Sigmoid colon (tissue), 6 donors: ENCODE measurements at regions not wholly inside any gene's neighbourhood (a gene's known extent, or its start where the extent isn't known, plus 50 kb on each side); places are given as distances from the start of the nearest gene placed in this dataset.

Experiments
- DNase-seq: peaks from one replicate; pipeline ENCODE4 v3.0.0-alpha.2; 2019
- H3K27ac ChIP-seq, 4 donors: fragments of 200-600 bp; sonication (generic); one replicate each; pipeline ENCODE4 v1.5.1; 2016 to 2019; ENCODE audit warnings: mild to moderate bottlenecking in 1 of 4
- H3K27me3 ChIP-seq, 3 donors: fragments of 200-600 bp; sonication (generic); one replicate each; pipeline ENCODE4 v1.5.1; 2019; ENCODE audit warnings: mild to moderate bottlenecking in 1 of 3
- H3K36me3 ChIP-seq, 4 donors: fragments of 200-600 bp; sonication (generic); one replicate each; pipeline ENCODE4 v1.5.1; 2016 to 2019
- H3K4me1 ChIP-seq, 4 donors: fragments of 200-600 bp; sonication (generic); one replicate each; pipeline ENCODE4 v1.5.1; 2017 to 2019
- H3K4me3 ChIP-seq, 4 donors: fragments of 200-600 bp; sonication (generic); one replicate each; pipeline ENCODE4 v1.5.1; 2017 to 2019; ENCODE audit warnings: mild to moderate bottlenecking in 2 of 4, moderate library complexity in 1 of 4
- H3K9me3 ChIP-seq, 4 donors: fragments of 200-600 bp in 3 of 4; sonication (generic) in 3 of 4; one replicate each; pipeline versions ENCODE4 v1.5.1 to v1.6.1; 2013 to 2019
- EP300 ChIP-seq, 4 donors: sonication (generic); formaldehyde crosslinking; IDR thresholded peaks; one replicate each; pipeline ENCODE4 v1.6.1; 2017; ENCODE audit warnings: antibody characterized with exemption in 4 of 4
- POLR2A ChIP-seq, 2 donors: fragments of 450-650 bp; IDR thresholded peaks; one replicate each; pipeline ENCODE4 v1.6.1; 2016; ENCODE audit warnings: antibody characterized with exemption in 2 of 2, mild to moderate bottlenecking in 2 of 2, moderate library complexity in 2 of 2
- POLR2AphosphoS5 ChIP-seq, 4 donors: sonication (generic); formaldehyde crosslinking; IDR thresholded peaks; one replicate each; pipeline ENCODE4 v1.6.1; 2017; ENCODE audit warnings: antibody characterized with exemption in 4 of 4
- WGBS, 2 donors: extraction: QIAGEN DNeasy Blood & Tissue Kit; methylation state at CpG; one replicate each; pipeline ENCODE4 v1.1.7; 2013; 5-methylcytosine and 5-hydroxymethylcytosine counted together
- intact Hi-C: fragments of 100-400 bp; cut with DNase I; formaldehyde crosslinking; loops from one replicate; pipeline ENCODE4 v1.15.1; 2023
- TF ChIP-seq, protein P1 (sequence below), 4 experiments: fragments of 450-650 bp in 3 of 4; fragments of 200-600 bp in 1 of 4; IDR thresholded peaks; one replicate each; pipeline ENCODE4 v1.5.1; 2016 to 2019; ENCODE audit warnings: antibody characterized with exemption in 4 of 4, mild to moderate bottlenecking in 3 of 4, moderate library complexity in 2 of 4
- donor health status: healthy with polysubstance abuse.
- donor health status: healthy.

DNA sequence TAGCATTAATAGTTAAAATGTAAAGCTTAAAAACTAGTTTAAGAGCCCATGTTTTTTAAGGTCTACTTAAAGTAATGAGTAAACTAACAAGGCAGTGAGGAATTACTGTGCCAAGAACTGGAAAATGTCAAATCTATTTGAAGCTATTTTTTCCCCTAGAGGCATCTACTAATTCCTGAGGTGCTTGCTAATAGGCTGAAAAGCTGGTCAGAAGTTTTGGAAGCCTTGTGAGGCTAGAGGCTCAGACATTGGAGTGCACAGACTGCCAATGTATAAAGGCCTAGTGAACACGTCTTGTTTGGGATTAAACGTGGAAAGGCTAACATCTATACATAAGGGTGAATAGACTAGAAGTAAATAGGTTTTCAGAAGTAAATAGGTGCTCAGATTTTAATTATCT is 136.5 kb upstream of the C11orf87 start:
- Histone ChIP-seq H3K9me3 (no peaks in the 10 kb centered on the region), H3K4me3 (no peak overlapping the region), H3K36me3 (no peaks in the 10 kb centered on the region), H3K27ac (no peak overlapping the region), H3K27me3 (no peaks in the 10 kb centered on the region), H3K4me1 (no peaks in the 10 kb centered on the region)
- intact Hi-C loops, result no loop called here
- WGBS, 2 donors, result 59 to 76% methylated on average over 2 of the region's 2 CpGs
- DNase-seq, result no peak
- TF ChIP-seq EP300 (IDR thresholded peaks at IDR 0.05) (no peak), POLR2AphosphoS5 (IDR thresholded peaks at IDR 0.05) (no peak), POLR2A (IDR thresholded peaks at IDR 0.05) (no peak)
- TF ChIP-seq, protein P1, sequence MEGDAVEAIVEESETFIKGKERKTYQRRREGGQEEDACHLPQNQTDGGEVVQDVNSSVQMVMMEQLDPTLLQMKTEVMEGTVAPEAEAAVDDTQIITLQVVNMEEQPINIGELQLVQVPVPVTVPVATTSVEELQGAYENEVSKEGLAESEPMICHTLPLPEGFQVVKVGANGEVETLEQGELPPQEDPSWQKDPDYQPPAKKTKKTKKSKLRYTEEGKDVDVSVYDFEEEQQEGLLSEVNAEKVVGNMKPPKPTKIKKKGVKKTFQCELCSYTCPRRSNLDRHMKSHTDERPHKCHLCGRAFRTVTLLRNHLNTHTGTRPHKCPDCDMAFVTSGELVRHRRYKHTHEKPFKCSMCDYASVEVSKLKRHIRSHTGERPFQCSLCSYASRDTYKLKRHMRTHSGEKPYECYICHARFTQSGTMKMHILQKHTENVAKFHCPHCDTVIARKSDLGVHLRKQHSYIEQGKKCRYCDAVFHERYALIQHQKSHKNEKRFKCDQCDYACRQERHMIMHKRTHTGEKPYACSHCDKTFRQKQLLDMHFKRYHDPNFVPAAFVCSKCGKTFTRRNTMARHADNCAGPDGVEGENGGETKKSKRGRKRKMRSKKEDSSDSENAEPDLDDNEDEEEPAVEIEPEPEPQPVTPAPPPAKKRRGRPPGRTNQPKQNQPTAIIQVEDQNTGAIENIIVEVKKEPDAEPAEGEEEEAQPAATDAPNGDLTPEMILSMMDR (IDR thresholded peaks at IDR 0.05), result no peak

DNA sequence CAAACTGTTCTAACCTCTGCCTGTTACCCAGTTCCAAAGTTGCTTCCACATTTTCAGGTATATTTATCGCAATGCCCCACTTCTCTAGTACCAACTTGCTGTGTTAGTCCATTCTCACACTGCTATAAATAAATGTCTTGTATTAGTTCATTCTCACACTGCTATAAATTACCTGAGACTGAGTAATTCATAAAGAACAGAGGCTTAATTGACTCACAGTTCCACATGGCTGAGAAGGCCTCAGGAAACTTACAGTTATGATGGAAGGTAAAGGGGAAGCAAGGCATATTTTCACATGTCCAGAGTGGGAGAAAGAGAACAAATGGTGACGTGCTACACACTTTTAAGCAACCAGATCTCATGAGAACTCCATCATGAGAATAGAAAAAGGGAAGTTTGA is 130.4 kb upstream of the C11orf87 start:
- Histone ChIP-seq H3K4me1 (no peaks in the 10 kb centered on the region), H3K36me3 (no peaks in the 10 kb centered on the region), H3K4me3 (no peak overlapping the region), H3K27ac (no peak overlapping the region), H3K9me3 (peaks cover 0 to 3% (median 0%) of the 10 kb centered on the region in 4 donors), H3K27me3 (no peaks in the 10 kb centered on the region)
- 78 to 86% methylated on average over 2 of the region's 2 CpGs for WGBS, 2 donors
- no peak for DNase-seq
- no peak for TF ChIP-seq POLR2A (IDR thresholded peaks at IDR 0.05)
- TF ChIP-seq EP300 (IDR thresholded peaks at IDR 0.05), result no peak
- TF ChIP-seq, protein P1 (IDR thresholded peaks at IDR 0.05), result no peak
- TF ChIP-seq POLR2AphosphoS5 (IDR thresholded peaks at IDR 0.05), result no peak
- intact Hi-C loops, result no loop called here

DNA sequence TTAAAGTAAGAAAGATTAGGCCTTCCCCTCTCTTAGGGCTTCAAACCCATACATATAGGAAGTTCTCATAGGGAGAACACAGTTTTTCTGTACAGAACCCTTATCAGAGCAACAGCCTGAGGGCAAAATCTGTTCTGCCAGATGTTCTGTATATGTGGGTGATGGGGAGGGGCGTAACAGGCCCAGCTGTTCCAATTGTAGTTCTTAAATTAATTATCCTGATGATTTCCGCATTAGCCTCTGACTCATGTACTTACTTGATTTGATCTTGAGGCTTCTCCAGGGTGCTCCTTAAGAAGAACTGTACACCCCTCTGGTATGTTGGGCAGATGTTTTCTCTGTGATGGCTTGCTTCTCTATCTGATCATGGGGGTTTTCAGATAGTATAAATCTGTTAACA is 123.1 kb upstream of the C11orf87 start:
- 81 to 83% methylated on average over 2 of the region's 2 CpGs for WGBS, 2 donors
- intact Hi-C loops, result no loop called here
- H3K4me3 ChIP-seq, result no peak overlapping the region
- H3K27me3 ChIP-seq, result no peaks in the 10 kb centered on the region
- no peak for DNase-seq
- TF ChIP-seq, protein P1 (IDR thresholded peaks at IDR 0.05), result no peak
- TF ChIP-seq EP300 (IDR thresholded peaks at IDR 0.05), result no peak
- TF ChIP-seq POLR2AphosphoS5 (IDR thresholded peaks at IDR 0.05), result no peak
- no peak for TF ChIP-seq POLR2A (IDR thresholded peaks at IDR 0.05)
- no peaks in the 10 kb centered on the region for H3K4me1 ChIP-seq
- no peak overlapping the region for H3K27ac ChIP-seq
- no peaks in the 10 kb centered on the region for H3K9me3 ChIP-seq
- no peaks in the 10 kb centered on the region for H3K36me3 ChIP-seq

DNA sequence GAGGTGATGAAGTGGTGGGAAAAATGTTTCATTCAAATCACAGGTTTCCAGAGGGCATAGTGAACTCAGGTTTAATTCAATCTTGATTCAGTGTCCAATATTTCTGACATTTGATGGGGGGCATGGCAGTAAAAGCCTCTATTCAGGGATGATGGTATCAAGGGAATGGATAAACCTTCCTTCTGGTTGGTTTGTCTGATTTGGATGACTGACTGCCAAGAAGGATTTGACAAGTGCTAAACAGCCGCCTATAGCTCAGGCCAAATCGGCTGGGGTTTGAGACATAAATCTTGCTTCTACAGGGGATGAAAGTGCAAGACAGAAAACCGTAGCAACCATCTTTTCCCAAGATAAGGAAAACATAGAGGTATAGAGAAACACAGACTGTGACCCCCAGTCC is 121.8 kb upstream of the C11orf87 start:
- no peaks in the 10 kb centered on the region for H3K27me3 ChIP-seq

More for the DNA sequence above, 121.8 kb upstream of the C11orf87 start:
- TF ChIP-seq, protein P1 (IDR thresholded peaks at IDR 0.05), result no peak
- TF ChIP-seq POLR2AphosphoS5 (IDR thresholded peaks at IDR 0.05) (no peak), POLR2A (IDR thresholded peaks at IDR 0.05) (no peak), EP300 (IDR thresholded peaks at IDR 0.05) (no peak)
- Histone ChIP-seq H3K36me3 (no peaks in the 10 kb centered on the region), H3K4me3 (no peak overlapping the region), H3K27ac (no peak overlapping the region), H3K4me1 (no peaks in the 10 kb centered on the region), H3K9me3 (no peaks in the 10 kb centered on the region)
- intact Hi-C loops, result no loop called here
- 70 to 80% methylated on average over 3 of the region's 3 CpGs for WGBS, 2 donors
- no peak for DNase-seq
